ENCODE measurements at regions not wholly inside any gene's neighbourhood (a gene's known extent, or its start where the extent isn't known, plus 50 kb on each side); places are given as distances from the start of the nearest gene placed in this dataset.

DNA sequence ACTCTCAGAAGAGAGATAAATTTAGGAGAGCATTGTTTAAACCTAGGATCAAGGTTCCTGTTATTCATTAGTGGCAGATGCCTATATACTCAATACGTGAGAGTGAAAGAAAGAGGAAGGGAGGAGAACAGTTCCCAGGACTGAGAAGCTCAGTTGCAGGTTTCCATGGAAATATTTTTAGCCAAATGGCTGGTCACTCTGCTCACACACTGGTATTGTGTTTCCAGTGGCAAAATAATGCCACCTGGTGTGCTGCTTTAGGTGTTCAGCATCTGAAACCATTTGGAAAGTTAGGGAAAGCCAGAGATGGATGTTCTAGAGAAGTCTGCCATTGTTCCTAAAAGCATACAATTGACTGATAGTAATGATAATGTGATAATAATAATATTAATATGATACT is 827.7 kb downstream of the SORCS3 start:
- FAIRE-seq (no peak), DNase-seq (ENCODE audit: insufficient read length) (no peak)
- TF ChIP-seq TAF1 (IDR thresholded peaks at IDR 0.05; ENCODE audit: borderline replicate concordance, low read depth, low read length): no peak
- no peak for TF ChIP-seq POLR2AphosphoS5 (IDR thresholded peaks at IDR 0.05; ENCODE audit: low read depth, low read length)
- TF ChIP-seq POLR2A (IDR thresholded peaks at IDR 0.05; ENCODE audit: low read depth, low read length): no peak

GRCh38 chr10:105466521-105466920 is 825.4 kb downstream of the SORCS3 start:
- no peak for TF ChIP-seq POLR2AphosphoS5 (IDR thresholded peaks at IDR 0.05; ENCODE audit: low read depth, low read length)
- no peak for TF ChIP-seq POLR2A (IDR thresholded peaks at IDR 0.05; ENCODE audit: low read depth, low read length)
- no peak for TF ChIP-seq TAF1 (IDR thresholded peaks at IDR 0.05; ENCODE audit: borderline replicate concordance, low read depth, low read length)
- FAIRE-seq (no peak), DNase-seq (ENCODE audit: insufficient read length) (no peak)

- no peak for FAIRE-seq
- no peak for DNase-seq (ENCODE audit: insufficient read length)
- TF ChIP-seq TAF1 (IDR thresholded peaks at IDR 0.05; ENCODE audit: borderline replicate concordance, low read depth, low read length) (no peak), POLR2A (IDR thresholded peaks at IDR 0.05; ENCODE audit: low read depth, low read length) (no peak), POLR2AphosphoS5 (IDR thresholded peaks at IDR 0.05; ENCODE audit: low read depth, low read length) (no peak)
Observed at GRCh38 chr10:105434970-105435369, 793.9 kb downstream of the SORCS3 start.

DNA sequence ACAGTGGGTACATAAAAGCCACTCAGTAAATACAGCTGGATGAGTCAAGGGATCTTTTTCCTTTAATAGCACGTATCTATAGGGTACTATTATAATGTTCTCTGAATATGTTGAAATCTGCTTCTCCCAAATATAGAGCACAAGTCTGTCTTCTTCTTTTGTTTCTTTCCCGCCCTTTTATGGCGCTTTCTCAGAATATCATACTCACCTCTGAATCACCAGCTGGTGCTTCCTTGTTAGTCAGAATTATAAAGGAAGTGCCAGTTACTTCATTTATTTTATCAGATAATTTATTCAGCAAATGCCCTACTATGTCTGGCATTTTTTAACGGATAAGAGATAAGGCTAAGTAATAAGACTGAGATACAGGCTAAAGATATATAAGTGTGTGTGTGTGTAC is 772.9 kb downstream of the SORCS3 start:
- no peak for FAIRE-seq
- TF ChIP-seq POLR2AphosphoS5 (IDR thresholded peaks at IDR 0.05; ENCODE audit: low read depth, low read length): no peak
- DNase-seq (ENCODE audit: insufficient read length): no peak

- TF ChIP-seq POLR2AphosphoS5 (IDR thresholded peaks at IDR 0.05; ENCODE audit: low read depth, low read length) (no peak), POLR2A (IDR thresholded peaks at IDR 0.05; ENCODE audit: low read depth, low read length) (no peak), TAF1 (IDR thresholded peaks at IDR 0.05; ENCODE audit: borderline replicate concordance, low read depth, low read length) (no peak)
- FAIRE-seq: no peak
- no peak for DNase-seq (ENCODE audit: insufficient read length)
Observed at GRCh38 chr10:105409370-105409769, 768.3 kb downstream of the SORCS3 start.

- FAIRE-seq (no peak), DNase-seq (ENCODE audit: insufficient read length) (no peak)
- TF ChIP-seq TAF1 (IDR thresholded peaks at IDR 0.05; ENCODE audit: borderline replicate concordance, low read depth, low read length) (no peak), POLR2A (IDR thresholded peaks at IDR 0.05; ENCODE audit: low read depth, low read length) (no peak), POLR2AphosphoS5 (IDR thresholded peaks at IDR 0.05; ENCODE audit: low read depth, low read length) (no peak)
Observed at GRCh38 chr10:105406488-105406887, 765.4 kb downstream of the SORCS3 start.

GRCh38 chr10:105398202-105398601 is 757.1 kb downstream of the SORCS3 start:
- no peak for DNase-seq (ENCODE audit: insufficient read length)
- TF ChIP-seq POLR2AphosphoS5 (IDR thresholded peaks at IDR 0.05; ENCODE audit: low read depth, low read length) (no peak), TAF1 (IDR thresholded peaks at IDR 0.05; ENCODE audit: borderline replicate concordance, low read depth, low read length) (no peak), POLR2A (IDR thresholded peaks at IDR 0.05; ENCODE audit: low read depth, low read length) (no peak)
- no peak for FAIRE-seq

DNA sequence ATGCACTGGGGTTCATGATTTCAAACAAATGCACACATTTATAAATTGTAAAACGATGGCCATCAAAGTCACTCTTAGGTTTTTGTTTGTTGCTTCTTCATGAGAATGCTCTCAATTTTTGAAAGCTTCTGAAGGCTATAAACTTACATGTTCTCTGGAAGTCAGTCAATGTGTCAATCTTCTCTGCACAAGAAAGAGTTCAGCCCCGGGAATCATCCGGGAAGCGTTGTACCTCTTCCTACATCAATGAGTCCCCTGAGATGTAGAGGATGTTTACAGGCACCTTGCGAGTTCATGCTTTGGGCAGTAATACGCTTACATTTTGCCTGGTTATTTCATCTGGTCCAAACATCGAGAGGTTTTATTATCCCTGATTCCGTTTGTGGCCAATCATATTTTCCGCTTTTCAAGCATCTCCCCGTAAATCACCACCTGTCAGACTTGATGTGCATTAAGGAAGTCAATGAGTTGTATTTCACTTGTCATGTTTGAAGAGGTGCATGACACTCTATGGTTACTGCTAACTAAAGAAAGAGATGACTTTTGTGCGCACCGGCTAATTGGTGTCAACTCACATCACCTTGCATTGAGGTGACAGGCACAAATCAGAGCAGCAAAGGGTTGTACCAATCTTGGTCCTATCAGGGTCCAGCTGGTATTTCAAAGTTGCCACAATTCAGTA is 750.7 kb downstream of the SORCS3 start:
- FAIRE-seq (no peak), DNase-seq (ENCODE audit: insufficient read length) (no peak)
- TF ChIP-seq TAF1 (IDR thresholded peaks at IDR 0.05; ENCODE audit: borderline replicate concordance, low read depth, low read length) (no peak), POLR2AphosphoS5 (IDR thresholded peaks at IDR 0.05; ENCODE audit: low read depth, low read length) (no peak), POLR2A (IDR thresholded peaks at IDR 0.05; ENCODE audit: low read depth, low read length) (no peak)

DNA sequence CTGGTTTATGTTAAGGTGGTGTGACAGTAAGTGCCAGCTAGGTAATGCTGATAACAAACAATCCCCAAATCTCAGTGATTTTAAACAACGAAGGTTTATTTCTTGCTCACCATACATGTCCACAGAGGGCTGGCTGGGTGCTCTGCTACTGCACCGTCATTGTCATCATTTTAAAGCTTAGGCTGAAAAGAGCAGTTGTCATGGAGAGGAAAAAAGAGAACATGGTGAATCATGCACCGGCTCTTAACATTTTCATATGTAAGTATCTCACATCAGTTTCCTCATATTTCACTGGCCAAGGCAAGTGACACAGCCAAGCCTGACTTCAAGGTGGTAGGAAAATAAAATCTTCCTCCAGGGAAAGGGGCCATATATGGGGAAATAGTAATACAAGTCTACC is 746.9 kb downstream of the SORCS3 start:
- TF ChIP-seq POLR2A (IDR thresholded peaks at IDR 0.05; ENCODE audit: low read depth, low read length): no peak
- TF ChIP-seq POLR2AphosphoS5 (IDR thresholded peaks at IDR 0.05; ENCODE audit: low read depth, low read length): no peak
- TF ChIP-seq TAF1 (IDR thresholded peaks at IDR 0.05; ENCODE audit: borderline replicate concordance, low read depth, low read length): no peak
- FAIRE-seq (no peak), DNase-seq (ENCODE audit: insufficient read length) (no peak)

GRCh38 chr10:105383978-105384377 is 742.9 kb downstream of the SORCS3 start:
- TF ChIP-seq POLR2A (IDR thresholded peaks at IDR 0.05; ENCODE audit: low read depth, low read length) (no peak), POLR2AphosphoS5 (IDR thresholded peaks at IDR 0.05; ENCODE audit: low read depth, low read length) (no peak), TAF1 (IDR thresholded peaks at IDR 0.05; ENCODE audit: borderline replicate concordance, low read depth, low read length) (no peak)
- FAIRE-seq: no peak
- DNase-seq (ENCODE audit: insufficient read length): no peak

DNA sequence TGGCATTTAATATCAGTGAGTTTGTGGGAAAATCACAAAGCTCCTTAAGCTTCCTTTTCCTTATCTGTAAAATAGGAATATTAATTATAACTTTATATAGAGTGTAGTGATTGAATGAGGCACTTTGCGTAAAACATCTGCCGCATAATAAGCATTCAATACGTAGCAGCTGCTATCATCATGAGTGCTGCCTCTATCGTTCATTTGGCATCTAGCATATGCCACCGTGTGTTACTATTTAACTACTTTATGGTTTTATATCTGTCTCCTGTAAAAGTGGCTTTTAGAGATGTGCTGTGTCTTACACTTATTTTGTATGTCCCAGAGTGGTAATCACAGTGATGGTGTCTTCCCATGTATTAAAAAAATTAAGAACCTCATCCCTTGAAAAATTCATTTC is 729.6 kb downstream of the SORCS3 start:
- FAIRE-seq (no peak), DNase-seq (ENCODE audit: insufficient read length) (no peak)
- TF ChIP-seq POLR2AphosphoS5 (IDR thresholded peaks at IDR 0.05; ENCODE audit: low read depth, low read length): no peak
- TF ChIP-seq TAF1 (IDR thresholded peaks at IDR 0.05; ENCODE audit: borderline replicate concordance, low read depth, low read length): no peak
- no peak for TF ChIP-seq POLR2A (IDR thresholded peaks at IDR 0.05; ENCODE audit: low read depth, low read length)

DNA sequence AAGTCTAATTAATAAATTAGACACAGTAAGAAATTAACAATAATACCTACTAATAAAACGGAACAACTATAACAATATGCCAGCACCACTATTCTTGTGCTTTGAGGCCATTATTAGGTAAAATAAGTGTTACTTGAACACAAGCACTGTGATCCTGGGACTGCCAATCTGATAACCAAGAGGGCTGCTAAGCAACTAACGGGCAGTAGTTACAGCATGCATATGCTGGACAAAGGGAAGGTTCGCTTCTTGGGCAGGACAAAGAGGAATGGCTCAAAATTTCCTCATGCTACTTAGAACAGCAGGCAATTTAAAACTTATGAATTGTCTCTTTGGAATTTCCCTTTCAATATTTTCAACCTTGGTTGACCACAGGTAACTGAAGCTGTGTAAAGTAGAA is 718.6 kb downstream of the SORCS3 start:
- no peak for TF ChIP-seq POLR2A (IDR thresholded peaks at IDR 0.05; ENCODE audit: low read depth, low read length)
- no peak for TF ChIP-seq TAF1 (IDR thresholded peaks at IDR 0.05; ENCODE audit: borderline replicate concordance, low read depth, low read length)
- no peak for TF ChIP-seq POLR2AphosphoS5 (IDR thresholded peaks at IDR 0.05; ENCODE audit: low read depth, low read length)
- no peak for DNase-seq (ENCODE audit: insufficient read length)
- no peak for FAIRE-seq

Measured in GM12892 (cell line).